ENCODE measurements at regions not wholly inside any gene's neighbourhood (a gene's known extent, or its start where the extent isn't known, plus 50 kb on each side); places are given as distances from the start of the nearest gene placed in this dataset.

DNA sequence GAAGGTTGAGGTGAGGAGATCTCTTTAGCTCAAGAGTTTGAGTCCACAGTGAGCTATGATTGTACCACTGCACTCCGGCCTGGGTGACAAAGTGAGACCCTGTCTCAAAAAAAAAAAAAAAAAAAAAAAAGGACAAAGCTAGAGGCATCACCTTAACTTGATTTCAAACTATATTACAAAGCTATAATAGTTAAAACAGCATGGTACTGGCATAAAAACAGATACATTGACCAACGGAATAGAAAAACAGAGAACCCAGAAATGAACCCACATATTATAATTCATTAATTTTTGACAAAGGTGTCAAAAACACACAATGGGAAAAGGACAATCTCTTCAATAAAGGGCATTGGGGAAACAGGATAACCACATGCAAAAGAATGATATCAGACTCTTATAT is 50.8 kb upstream of the MBOAT1 start:
- ATAC-seq: no peak
- no peak for DNase-seq
- Histone ChIP-seq H3K36me3 (no peaks in the 10 kb centered on the region), H3K4me1 (no peaks in the 10 kb centered on the region), H3K27me3 (no peaks in the 10 kb centered on the region), H3K4me3 (no peak overlapping the region), H3K9me3 (peaks cover 0 to 15% (median 5%) of the 10 kb centered on the region in 12 donors), H3K27ac (no peak overlapping the region)
- intact Hi-C loops (cut with DNase I): no loop called here
- TF ChIP-seq CTCF (IDR thresholded peaks at IDR 0.05) (no peak), POLR2A (IDR thresholded peaks at IDR 0.05) (no peak)
- WGBS, 4 donors: 90 to 95% (median 93%) methylated on average over 2 of the region's 2 CpGs

DNA sequence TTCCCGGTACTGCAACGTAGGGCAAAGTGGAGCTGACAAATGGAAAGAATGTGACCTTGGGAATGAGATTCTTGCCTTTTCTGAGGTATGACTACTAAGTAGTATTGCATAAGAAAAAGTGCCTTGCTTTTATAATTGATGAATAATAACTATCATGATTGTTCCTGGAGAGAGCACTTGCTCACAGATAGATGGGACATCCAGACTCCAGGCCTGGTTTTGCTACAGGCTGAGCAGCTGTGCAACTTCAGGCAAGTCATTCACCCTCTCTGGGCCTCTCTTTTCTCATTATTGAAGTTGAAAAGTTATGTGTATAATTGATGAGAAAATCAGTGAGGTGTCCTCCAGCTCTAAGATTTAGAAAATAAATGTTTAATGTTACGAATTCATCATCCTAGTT is 53.6 kb upstream of the MBOAT1 start:
- Histone ChIP-seq H3K4me3 (no peak overlapping the region), H3K9me3 (peaks cover 0 to 15% (median 5%) of the 10 kb centered on the region in 12 donors), H3K4me1 (no peaks in the 10 kb centered on the region), H3K27ac (no peak overlapping the region), H3K36me3 (no peaks in the 10 kb centered on the region), H3K27me3 (no peaks in the 10 kb centered on the region)
- ATAC-seq: no peak
- no peak for DNase-seq
- 64 to 81% (median 73%) methylated on average over 3 of the region's 3 CpGs for WGBS, 4 donors
- intact Hi-C loops (cut with DNase I): no loop called here
- TF ChIP-seq CTCF (IDR thresholded peaks at IDR 0.05) (no peak), POLR2A (IDR thresholded peaks at IDR 0.05) (no peak)

DNA sequence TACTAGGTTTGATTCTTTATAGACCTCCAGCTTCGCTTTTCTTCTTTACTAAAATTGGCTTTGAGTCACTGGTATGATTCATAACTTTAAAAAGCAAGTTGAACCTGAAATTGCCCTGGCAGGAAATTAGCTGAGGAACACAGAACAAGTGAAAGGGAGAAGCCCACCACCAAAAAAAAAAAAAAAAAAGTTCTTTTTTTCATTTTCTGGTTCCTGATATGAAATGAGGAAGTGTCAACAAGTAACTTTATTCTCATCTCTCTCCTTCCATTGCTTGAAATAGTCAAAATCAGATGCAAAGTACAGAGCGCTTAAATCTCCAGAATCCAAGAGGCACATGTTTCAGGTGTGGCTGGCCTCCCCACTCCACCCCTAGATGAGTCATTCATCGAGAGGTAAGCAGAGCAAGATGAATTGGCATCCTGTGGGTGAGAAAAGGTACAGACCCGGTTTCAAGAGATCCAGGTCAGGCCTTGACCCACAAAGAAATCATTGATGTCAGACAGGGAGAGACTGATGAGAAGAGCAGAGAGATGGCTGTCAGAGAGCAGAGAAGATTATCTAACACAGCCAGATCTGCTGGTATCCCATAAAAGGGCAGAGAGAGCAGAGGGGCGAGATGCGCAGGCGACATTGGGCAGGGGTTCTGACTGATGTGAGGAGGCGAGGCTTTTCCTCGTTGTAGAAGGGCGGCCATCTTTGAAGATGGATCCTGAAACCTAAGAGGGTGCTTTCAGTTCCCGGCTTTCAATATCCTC is 54.8 kb upstream of the MBOAT1 start:
- TF ChIP-seq CTCF (IDR thresholded peaks at IDR 0.05) (no peak), POLR2A (IDR thresholded peaks at IDR 0.05) (no peak)
- intact Hi-C loops (cut with DNase I): no loop called here
- Histone ChIP-seq H3K4me1 (no peaks in the 10 kb centered on the region), H3K9me3 (peaks cover 0 to 15% (median 5%) of the 10 kb centered on the region in 12 donors), H3K36me3 (no peaks in the 10 kb centered on the region), H3K27me3 (no peaks in the 10 kb centered on the region), H3K27ac (no peak overlapping the region), H3K4me3 (no peak overlapping the region)
- WGBS, 4 donors: 78 to 84% (median 81%) methylated on average over 11 of the region's 11 CpGs
- ATAC-seq (no peak), DNase-seq (no peak)

DNA sequence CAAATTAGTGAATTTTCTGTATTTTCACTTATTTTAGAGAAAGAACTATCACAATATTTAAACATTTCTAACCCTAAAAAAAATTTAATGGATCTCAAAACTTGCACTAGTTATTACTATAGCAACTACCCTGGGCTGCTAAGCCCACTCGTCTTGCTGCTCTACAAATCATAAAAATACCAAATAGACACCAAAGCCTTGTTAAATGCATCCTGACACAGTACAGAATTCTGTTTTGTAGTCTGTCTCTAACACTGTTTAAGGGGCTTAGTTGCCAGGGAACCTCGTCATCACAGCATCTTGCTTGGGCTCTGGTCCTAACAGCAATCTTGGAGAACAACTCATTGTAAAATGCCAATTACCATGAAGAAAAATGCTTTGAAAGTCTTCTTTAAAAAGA is 56.9 kb upstream of the MBOAT1 start:
- Histone ChIP-seq H3K4me3 (no peak overlapping the region), H3K27me3 (no peaks in the 10 kb centered on the region), H3K4me1 (peaks cover 0 to 3% (median 0%) of the 10 kb centered on the region in 12 donors), H3K27ac (no peak overlapping the region), H3K36me3 (no peaks in the 10 kb centered on the region), H3K9me3 (peaks cover 0 to 3% (median 0%) of the 10 kb centered on the region in 12 donors)
- 73 to 90% (median 77%) methylated on average over 2 of the region's 2 CpGs for WGBS, 4 donors
- ATAC-seq: no peak
- DNase-seq: no peak
- TF ChIP-seq POLR2A (IDR thresholded peaks at IDR 0.05): no peak
- TF ChIP-seq CTCF (IDR thresholded peaks at IDR 0.05): no peak
- intact Hi-C loops (cut with DNase I): no loop called here

All from heart left ventricle (tissue), 16 donors.